Panc1 (cell line): ENCODE measurements at regions not wholly inside any gene's neighbourhood (a gene's known extent, or its start where the extent isn't known, plus 50 kb on each side); places are given as distances from the start of the nearest gene placed in this dataset.

Experiments used
- ATAC-seq: fragments of 200-7000 bp; cut with Tn5 transposase; 2 replicates; pipeline ENCODE4 v1.9.1; 2020; ENCODE audit warnings: mild to moderate bottlenecking, moderate library complexity
- BruUV-seq: library from RNA; stranded (reverse); fragments of 400-500 nt; replicated peaks from 2 replicates; lab custom pipeline; 2021; lab: Mats Ljungman, UMichigan
- CTCF ChIA-PET: fragments of 300-600 bp; sonication (Branson Sonifier 250); formaldehyde crosslinking; loops from one replicate; lab custom pipeline; 2022; ENCODE audit warnings: antibody characterized with exemption; lab: Charles Lee
- POLR2A ChIA-PET: fragments of 300-600 bp; sonication (Branson Sonifier 250); formaldehyde crosslinking; loops from one replicate; lab custom pipeline; 2022; ENCODE audit warnings: antibody characterized with exemption; lab: Charles Lee
- DNase-seq: peaks from one replicate; pipeline ENCODE4 v3.0.0-alpha.2; 2010; ENCODE audit warnings: low read depth, low spot score
- H3K27ac ChIP-seq: 2 replicates; pipeline ENCODE4 v1.5.1; 2011; ENCODE audit warnings: mild to moderate bottlenecking, low read length, inconsistent platforms
- H3K27me3 ChIP-seq: fragments of 200-500 bp; sonication (Bioruptor generic); 2 replicates; pipeline ENCODE4 v1.6.0; 2014; ENCODE audit warnings: low read length, inconsistent platforms; ENCODE audit not compliant: control insufficient read depth, insufficient read depth
- H3K36me3 ChIP-seq: fragments of 200-500 bp; sonication (Bioruptor generic); 2 replicates; pipeline ENCODE4 v1.5.1; 2014; ENCODE audit warnings: inconsistent platforms, mild to moderate bottlenecking, low read length, moderate library complexity; ENCODE audit not compliant: control insufficient read depth, insufficient read depth
- H3K4me1 ChIP-seq: 2 replicates; pipeline ENCODE4 v1.5.1; 2011; ENCODE audit warnings: inconsistent platforms, mild to moderate bottlenecking, low read length, moderate library complexity; ENCODE audit not compliant: control insufficient read depth, insufficient read depth
- H3K4me3 ChIP-seq, 2 experiments: 2 replicates each; pipeline ENCODE4 v1.5.1; 2011 to 2012; ENCODE audit warnings: low read depth in 2 of 2, low read length in 2 of 2, mild to moderate bottlenecking in 2 of 2, inconsistent platforms in 1 of 2, moderate library complexity in 1 of 2
- H3K9me3 ChIP-seq: fragments of 200-500 bp; sonication (Bioruptor generic); 2 replicates; pipeline ENCODE4 v1.5.1; 2014; ENCODE audit warnings: low read depth, mild to moderate bottlenecking, inconsistent platforms, low read length, moderate library complexity; ENCODE audit not compliant: control insufficient read depth, insufficient read depth
- POLR2AphosphoS5 ChIP-seq: IDR thresholded peaks from 2 replicates; pipeline ENCODE4 v1.6.1; 2012; ENCODE audit warnings: mild to moderate bottlenecking, low read depth, low read length, moderate library complexity
- SIN3A ChIP-seq: IDR thresholded peaks from 2 replicates; pipeline ENCODE4 v1.6.1; 2012; ENCODE audit warnings: low read depth, mild to moderate bottlenecking, low read length, moderate library complexity, borderline replicate concordance; ENCODE audit not compliant: insufficient read depth
- TCF7L2 ChIP-seq: IDR thresholded peaks from 2 replicates; pipeline ENCODE4 v1.6.1; 2011; ENCODE audit warnings: mild to moderate bottlenecking, low read depth, low read length, inconsistent platforms
- in situ Hi-C: cut with HindIII; loops from 2 replicates; pipeline ENCODE4 v1.10.0; 2016; ENCODE audit warnings: low sequenced_read_pairs, low pct_unique_long_range_greater_than_20kb
- intact Hi-C: fragments of 100-400 bp; cut with micrococcal nuclease; formaldehyde crosslinking; loops from one replicate; pipeline ENCODE4 v1.10.0; 2022; ENCODE audit not compliant: unreplicated experiment
- TF ChIP-seq, protein P1 (sequence below), 2 experiments: IDR thresholded peaks; 2 replicates each; pipeline ENCODE4 v1.6.1; 2011 to 2012; ENCODE audit warnings: low read depth in 2 of 2, control low read depth in 1 of 2, low read length in 1 of 2, mild to moderate bottlenecking in 1 of 2, moderate library complexity in 1 of 2; ENCODE audit not compliant: insufficient read depth in 1 of 2
- TF ChIP-seq, protein P2 (sequence below): fragments of 450-650 bp; IDR thresholded peaks from 2 replicates; pipeline ENCODE4 v1.5.1; 2017; ENCODE audit warnings: mild to moderate bottlenecking

DNA sequence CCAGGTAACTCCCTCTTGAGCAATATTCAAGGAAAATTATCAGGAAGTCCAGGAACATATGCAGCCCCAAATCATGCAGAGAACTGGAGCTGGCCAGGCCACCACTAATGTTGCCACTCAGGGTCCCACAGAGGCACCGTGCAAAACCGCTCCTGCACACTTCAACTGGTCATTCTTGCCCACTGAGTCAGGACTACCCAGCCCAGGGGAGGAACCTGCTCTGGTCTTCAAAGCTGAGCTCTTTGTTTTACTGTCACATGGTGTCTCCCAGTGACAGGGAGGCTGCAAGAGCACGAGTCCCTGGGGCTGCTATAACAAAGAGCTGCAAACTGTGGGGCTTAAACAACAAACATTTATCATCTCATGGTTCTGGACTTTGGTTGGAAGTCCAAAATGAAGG is 336.0 kb upstream of the PRDM1 start:
- DNase-seq: no peak
- H3K4me1 ChIP-seq: no peaks in the 10 kb centered on the region
- no peaks in the 10 kb centered on the region for H3K36me3 ChIP-seq
- ChIA-PET CTCF (no interaction called here), POLR2A (no interaction called here)
- H3K4me3 ChIP-seq: no peak overlapping the region
- ATAC-seq: no peak
- intact Hi-C loops: no loop called here
- TF ChIP-seq POLR2AphosphoS5 (no peak), TCF7L2 (no peak), SIN3A (no peak)
- TF ChIP-seq, protein P1, sequence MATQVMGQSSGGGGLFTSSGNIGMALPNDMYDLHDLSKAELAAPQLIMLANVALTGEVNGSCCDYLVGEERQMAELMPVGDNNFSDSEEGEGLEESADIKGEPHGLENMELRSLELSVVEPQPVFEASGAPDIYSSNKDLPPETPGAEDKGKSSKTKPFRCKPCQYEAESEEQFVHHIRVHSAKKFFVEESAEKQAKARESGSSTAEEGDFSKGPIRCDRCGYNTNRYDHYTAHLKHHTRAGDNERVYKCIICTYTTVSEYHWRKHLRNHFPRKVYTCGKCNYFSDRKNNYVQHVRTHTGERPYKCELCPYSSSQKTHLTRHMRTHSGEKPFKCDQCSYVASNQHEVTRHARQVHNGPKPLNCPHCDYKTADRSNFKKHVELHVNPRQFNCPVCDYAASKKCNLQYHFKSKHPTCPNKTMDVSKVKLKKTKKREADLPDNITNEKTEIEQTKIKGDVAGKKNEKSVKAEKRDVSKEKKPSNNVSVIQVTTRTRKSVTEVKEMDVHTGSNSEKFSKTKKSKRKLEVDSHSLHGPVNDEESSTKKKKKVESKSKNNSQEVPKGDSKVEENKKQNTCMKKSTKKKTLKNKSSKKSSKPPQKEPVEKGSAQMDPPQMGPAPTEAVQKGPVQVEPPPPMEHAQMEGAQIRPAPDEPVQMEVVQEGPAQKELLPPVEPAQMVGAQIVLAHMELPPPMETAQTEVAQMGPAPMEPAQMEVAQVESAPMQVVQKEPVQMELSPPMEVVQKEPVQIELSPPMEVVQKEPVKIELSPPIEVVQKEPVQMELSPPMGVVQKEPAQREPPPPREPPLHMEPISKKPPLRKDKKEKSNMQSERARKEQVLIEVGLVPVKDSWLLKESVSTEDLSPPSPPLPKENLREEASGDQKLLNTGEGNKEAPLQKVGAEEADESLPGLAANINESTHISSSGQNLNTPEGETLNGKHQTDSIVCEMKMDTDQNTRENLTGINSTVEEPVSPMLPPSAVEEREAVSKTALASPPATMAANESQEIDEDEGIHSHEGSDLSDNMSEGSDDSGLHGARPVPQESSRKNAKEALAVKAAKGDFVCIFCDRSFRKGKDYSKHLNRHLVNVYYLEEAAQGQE (IDR thresholded peaks at IDR 0.05; ENCODE audit: insufficient read depth in 1 of 2, low read depth in 2 of 2, low read length in 1 of 2): no peak
- TF ChIP-seq, protein P2, sequence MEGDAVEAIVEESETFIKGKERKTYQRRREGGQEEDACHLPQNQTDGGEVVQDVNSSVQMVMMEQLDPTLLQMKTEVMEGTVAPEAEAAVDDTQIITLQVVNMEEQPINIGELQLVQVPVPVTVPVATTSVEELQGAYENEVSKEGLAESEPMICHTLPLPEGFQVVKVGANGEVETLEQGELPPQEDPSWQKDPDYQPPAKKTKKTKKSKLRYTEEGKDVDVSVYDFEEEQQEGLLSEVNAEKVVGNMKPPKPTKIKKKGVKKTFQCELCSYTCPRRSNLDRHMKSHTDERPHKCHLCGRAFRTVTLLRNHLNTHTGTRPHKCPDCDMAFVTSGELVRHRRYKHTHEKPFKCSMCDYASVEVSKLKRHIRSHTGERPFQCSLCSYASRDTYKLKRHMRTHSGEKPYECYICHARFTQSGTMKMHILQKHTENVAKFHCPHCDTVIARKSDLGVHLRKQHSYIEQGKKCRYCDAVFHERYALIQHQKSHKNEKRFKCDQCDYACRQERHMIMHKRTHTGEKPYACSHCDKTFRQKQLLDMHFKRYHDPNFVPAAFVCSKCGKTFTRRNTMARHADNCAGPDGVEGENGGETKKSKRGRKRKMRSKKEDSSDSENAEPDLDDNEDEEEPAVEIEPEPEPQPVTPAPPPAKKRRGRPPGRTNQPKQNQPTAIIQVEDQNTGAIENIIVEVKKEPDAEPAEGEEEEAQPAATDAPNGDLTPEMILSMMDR: no peak
- H3K27ac ChIP-seq: no peak overlapping the region
- no peaks in the 10 kb centered on the region for H3K27me3 ChIP-seq
- no peaks in the 10 kb centered on the region for H3K9me3 ChIP-seq
- in situ Hi-C loops: no loop called here
- BruUV-seq: no TSS peak

DNA sequence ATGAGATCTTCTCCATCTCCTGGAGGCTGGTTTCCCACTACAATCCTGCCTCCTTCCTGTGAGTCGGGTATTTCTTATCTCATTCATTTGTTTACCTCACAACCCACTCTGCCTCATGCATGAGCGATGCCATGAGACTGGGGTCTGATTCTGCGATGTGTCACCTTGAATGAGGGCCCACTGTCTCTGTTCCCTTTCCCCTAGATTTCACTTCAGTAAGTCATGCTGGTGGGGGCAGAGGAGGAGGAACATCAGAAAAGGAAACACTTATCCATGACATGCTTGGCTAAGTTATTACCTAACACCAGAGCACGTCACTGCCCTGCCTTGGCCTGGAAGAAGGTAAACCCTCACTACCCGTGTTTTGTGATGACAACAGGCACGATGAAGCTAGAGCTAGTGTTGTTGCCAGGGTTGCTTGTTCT is 337.4 kb upstream of the PRDM1 start:
- in situ Hi-C loops (no loop called here), intact Hi-C loops (no loop called here)
- H3K27ac ChIP-seq: no peak overlapping the region; the same call in 1 of the 2 replicates
- TF ChIP-seq, protein P1 (IDR thresholded peaks at IDR 0.05; ENCODE audit: insufficient read depth in 1 of 2, low read depth in 2 of 2, low read length in 1 of 2): no peak
- TF ChIP-seq SIN3A (no peak), TCF7L2 (no peak), POLR2AphosphoS5 (no peak)
- TF ChIP-seq, protein P2: no peak
- no peaks in the 10 kb centered on the region for H3K9me3 ChIP-seq
- ChIA-PET POLR2A (no interaction called here), CTCF (no interaction called here)
- no TSS peak for BruUV-seq
- H3K4me1 ChIP-seq: no peaks in the 10 kb centered on the region
- no peak overlapping the region for H3K4me3 ChIP-seq
- ATAC-seq: peak; percentile 26; the same call in 1 of the 2 replicates
- DNase-seq: no peak
- no peaks in the 10 kb centered on the region for H3K27me3 ChIP-seq
- no peaks in the 10 kb centered on the region for H3K36me3 ChIP-seq
